ENCODE measurements at regions not wholly inside any gene's neighbourhood (a gene's known extent, or its start where the extent isn't known, plus 50 kb on each side); places are given as distances from the start of the nearest gene placed in this dataset.

GRCh38 chr5:7078101-7078500 lies 317.8 kb upstream of the ADCY2 start:
- H3K27me3 Mint-ChIP-seq (ENCODE audit: insufficient read depth) = no peaks in the 10 kb centered on the region
- H3K27ac ChIP-seq (ENCODE audit: low read depth, low read length) = no peak overlapping the region
- H3K9ac ChIP-seq (ENCODE audit: extremely low read depth, low read length, poor library complexity, severe bottlenecking) = no peak overlapping the region
- TF ChIP-seq CTCF (conservative IDR thresholded peaks at IDR 0.05) = no peak
- peaks cover 12% of the 10 kb centered on the region for H3K4me1 Mint-ChIP-seq
- H3K4me3 Mint-ChIP-seq = no peak overlapping the region
- H3K27ac Mint-ChIP-seq = no peak overlapping the region
- 92 to 93% methylated on average over 6 of the region's 6 CpGs for WGBS, 2 experiments (ENCODE audit: insufficient coverage in 1 of 2, insufficient read length in 1 of 2)
- H3K9me3 ChIP-seq (ENCODE audit: control insufficient read depth, low read length) = no peaks in the 10 kb centered on the region
- no peaks in the 10 kb centered on the region for H3K9me3 Mint-ChIP-seq
- no peaks in the 10 kb centered on the region for H3K27me3 ChIP-seq (ENCODE audit: control insufficient read depth, insufficient read depth, low read length, poor library complexity, severe bottlenecking)
- DNase-seq = no peak
- H3K36me3 ChIP-seq (ENCODE audit: control insufficient read depth, insufficient read depth, low read length) = no peaks in the 10 kb centered on the region
- H3K4me3 ChIP-seq (ENCODE audit: low read length) = no peak overlapping the region
- no peaks in the 10 kb centered on the region for H3K36me3 Mint-ChIP-seq (ENCODE audit: low read depth)
- H3K4me1 ChIP-seq (ENCODE audit: control insufficient read depth, insufficient read depth, low read length) = peaks cover 9% of the 10 kb centered on the region

GRCh38 chr5:7078901-7079300 lies 317.0 kb upstream of the ADCY2 start:
- DNase-seq = peak; percentile 83
- no peaks in the 10 kb centered on the region for H3K27me3 ChIP-seq (ENCODE audit: control insufficient read depth, insufficient read depth, low read length, poor library complexity, severe bottlenecking)
- Mint-ChIP-seq H3K4me3 (no peak overlapping the region), H3K27me3 (ENCODE audit: insufficient read depth) (no peaks in the 10 kb centered on the region), H3K27ac (no peak overlapping the region), H3K9me3 (no peaks in the 10 kb centered on the region), H3K36me3 (ENCODE audit: low read depth) (no peaks in the 10 kb centered on the region), H3K4me1 (peaks cover 12% of the 10 kb centered on the region)
- peak; percentile 77 for TF ChIP-seq CTCF (conservative IDR thresholded peaks at IDR 0.05)
- 47 to 64% methylated on average over 5 to 9 of the region's 9 CpGs for WGBS, 2 experiments (ENCODE audit: insufficient coverage in 1 of 2, insufficient read length in 1 of 2)
- no peaks in the 10 kb centered on the region for H3K36me3 ChIP-seq (ENCODE audit: control insufficient read depth, insufficient read depth, low read length)
- H3K9ac ChIP-seq (ENCODE audit: extremely low read depth, low read length, poor library complexity, severe bottlenecking) = no peak overlapping the region
- peaks cover 9% of the 10 kb centered on the region for H3K4me1 ChIP-seq (ENCODE audit: control insufficient read depth, insufficient read depth, low read length)
- no peak overlapping the region for H3K4me3 ChIP-seq (ENCODE audit: low read length)
- H3K9me3 ChIP-seq (ENCODE audit: control insufficient read depth, low read length) = no peaks in the 10 kb centered on the region
- no peak overlapping the region for H3K27ac ChIP-seq (ENCODE audit: low read depth, low read length)

DNA sequence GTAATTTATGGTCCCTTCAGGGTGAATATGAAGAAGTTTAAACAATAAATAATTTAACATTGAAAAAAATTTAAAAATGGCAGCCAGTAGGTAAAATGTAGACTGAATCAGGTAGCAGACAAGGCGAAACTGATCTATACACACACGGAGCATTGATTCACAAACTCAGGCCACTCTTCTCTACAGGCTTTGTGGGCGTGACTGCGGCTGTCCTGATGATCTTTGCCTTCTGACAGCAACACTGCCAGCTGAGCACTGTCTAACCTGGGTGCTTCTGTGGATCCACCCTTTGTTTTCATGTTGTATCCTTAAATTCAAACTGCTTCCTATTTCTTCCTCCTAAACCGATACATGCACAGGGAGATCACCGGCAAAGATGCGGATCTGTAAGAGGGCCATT lies 315.4 kb upstream of the ADCY2 start:
- H3K27me3 ChIP-seq (ENCODE audit: control insufficient read depth, insufficient read depth, low read length, poor library complexity, severe bottlenecking) = no peaks in the 10 kb centered on the region
- H3K4me1 ChIP-seq (ENCODE audit: control insufficient read depth, insufficient read depth, low read length) = peaks cover 9% of the 10 kb centered on the region
- H3K27ac ChIP-seq (ENCODE audit: low read depth, low read length) = no peak overlapping the region
- no peaks in the 10 kb centered on the region for H3K9me3 Mint-ChIP-seq
- H3K9me3 ChIP-seq (ENCODE audit: control insufficient read depth, low read length) = no peaks in the 10 kb centered on the region
- H3K27ac Mint-ChIP-seq = no peak overlapping the region
- 90 to 94% methylated on average over 7 of the region's 7 CpGs for WGBS, 2 experiments (ENCODE audit: insufficient coverage in 1 of 2, insufficient read length in 1 of 2)
- no peaks in the 10 kb centered on the region for H3K27me3 Mint-ChIP-seq (ENCODE audit: insufficient read depth)
- no peaks in the 10 kb centered on the region for H3K36me3 ChIP-seq (ENCODE audit: control insufficient read depth, insufficient read depth, low read length)
- no peak for TF ChIP-seq CTCF (conservative IDR thresholded peaks at IDR 0.05)
- no peak overlapping the region for H3K4me3 Mint-ChIP-seq
- H3K4me3 ChIP-seq (ENCODE audit: low read length) = no peak overlapping the region
- no peak for DNase-seq
- no peaks in the 10 kb centered on the region for H3K36me3 Mint-ChIP-seq (ENCODE audit: low read depth)
- H3K4me1 Mint-ChIP-seq = peaks cover 12% of the 10 kb centered on the region
- H3K9ac ChIP-seq (ENCODE audit: extremely low read depth, low read length, poor library complexity, severe bottlenecking) = no peak overlapping the region

Data from endodermal cell (in vitro differentiated cells).